Neuronal stem cell (in vitro differentiated cells): ENCODE measurements at regions not wholly inside any gene's neighbourhood (a gene's known extent, or its start where the extent isn't known, plus 50 kb on each side); places are given as distances from the start of the nearest gene placed in this dataset. TPM values are rescaled to one million over a fixed set of nuclear protein-coding genes. Genes with fewer than 3 reads are reported as not detected.

ENCODE experiments used
- small RNA-seq: library from polyadenylated mRNA; stranded (forward); fragments of <200 nt; extraction: miRNeasy Mini kit (QIAGEN cat#:217004); gene quantifications from one replicate; pipeline ENCODE3, GENCODE V24; 2013; ENCODE audit not compliant: insufficient read depth

Small RNA genes in the stretch of these regions (small RNA-seq; reads per million reads assigned to genes)
- gene RNA5SP459, result not detected
